ENCODE measurements at regions not wholly inside any gene's neighbourhood (a gene's known extent, or its start where the extent isn't known, plus 50 kb on each side); places are given as distances from the start of the nearest gene placed in this dataset.
"Not testable (repeated sequence)": the region's sequence is repeated elsewhere in the genome, so short reads cannot be mapped to it uniquely, and the experiment has no call there.

DNA sequence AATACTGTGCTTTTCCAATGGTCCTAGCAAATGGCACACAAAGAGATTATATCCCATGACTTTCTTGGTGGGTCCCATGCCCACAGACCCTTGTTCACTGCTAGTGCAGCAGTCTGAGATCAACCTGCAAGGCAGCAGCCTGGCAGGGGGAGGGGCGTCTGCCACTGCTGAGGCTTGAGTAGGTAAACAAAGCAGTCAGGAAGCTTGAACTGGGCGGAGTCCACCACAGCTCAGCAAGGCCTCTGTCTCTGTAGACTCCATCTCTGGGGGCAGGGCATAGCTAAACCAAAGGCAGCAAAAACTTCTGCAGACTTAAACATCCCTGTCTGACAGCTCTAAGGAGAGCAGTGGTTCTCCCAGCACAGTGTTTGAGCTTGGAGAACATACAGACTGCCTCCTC, 82.9 kb downstream of the ZNF737 start:
- no peak for DNase-seq

DNA sequence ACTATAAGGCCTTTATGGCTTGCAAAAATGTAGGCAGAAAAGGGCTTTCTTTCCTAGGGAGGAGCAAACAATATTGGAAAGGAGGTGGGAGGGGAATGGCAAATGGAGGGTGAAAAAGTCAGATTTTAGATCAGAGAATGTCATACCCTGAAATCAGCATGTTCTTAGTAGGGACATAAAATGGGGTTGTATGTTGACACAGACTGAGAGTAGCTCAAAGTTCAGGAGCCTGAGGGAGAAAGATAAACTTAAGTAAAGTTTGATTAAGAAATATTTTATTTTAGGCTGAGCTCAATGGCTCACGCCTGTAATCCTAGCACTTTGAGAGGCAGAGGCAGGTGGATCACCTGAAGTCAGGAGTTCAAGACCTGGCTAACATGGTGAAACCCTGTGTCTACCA, 83.8 kb downstream of the ZNF737 start:
- no peak for DNase-seq

DNA sequence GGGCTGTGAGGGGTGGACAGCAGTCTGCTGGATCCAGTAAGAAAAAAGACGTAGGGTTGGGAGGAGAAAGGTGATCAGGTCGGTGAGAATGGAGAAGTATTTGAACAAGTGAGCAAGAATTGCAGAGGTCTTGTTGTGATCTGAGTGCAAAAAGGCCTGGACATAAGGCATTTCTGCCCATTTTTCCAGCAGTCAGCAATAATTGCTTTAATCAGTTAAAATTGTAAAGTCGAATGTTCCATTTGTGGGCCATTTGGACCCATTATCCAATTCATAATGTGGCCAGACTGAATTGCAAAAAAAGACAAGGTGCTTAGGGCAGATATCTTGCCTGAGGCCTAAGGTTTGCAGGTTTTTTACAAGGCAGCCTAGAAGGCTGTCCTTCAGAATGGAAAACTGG, 86.1 kb downstream of the ZNF737 start:
- DNase-seq: no peak

DNA sequence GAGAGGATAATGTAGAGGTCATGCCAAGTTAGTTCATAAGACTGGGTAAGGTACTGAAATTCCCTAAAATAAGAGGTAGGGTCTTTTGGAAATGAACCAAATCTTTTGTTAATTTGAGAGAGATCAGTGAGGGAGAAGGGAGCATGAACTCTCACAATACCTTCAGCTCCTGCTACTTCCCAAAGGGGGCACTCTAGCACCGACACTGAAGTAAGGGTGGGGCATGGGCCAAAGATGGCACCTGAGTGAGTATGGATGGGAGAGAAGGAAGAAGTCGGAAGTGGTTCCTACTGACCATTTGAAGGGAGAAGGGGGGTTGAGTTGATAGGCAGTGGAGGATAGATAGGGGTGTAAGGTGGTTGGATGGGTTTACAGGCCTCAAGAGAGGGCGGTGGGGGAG, 86.6 kb downstream of the ZNF737 start:
- DNase-seq: no peak

DNA sequence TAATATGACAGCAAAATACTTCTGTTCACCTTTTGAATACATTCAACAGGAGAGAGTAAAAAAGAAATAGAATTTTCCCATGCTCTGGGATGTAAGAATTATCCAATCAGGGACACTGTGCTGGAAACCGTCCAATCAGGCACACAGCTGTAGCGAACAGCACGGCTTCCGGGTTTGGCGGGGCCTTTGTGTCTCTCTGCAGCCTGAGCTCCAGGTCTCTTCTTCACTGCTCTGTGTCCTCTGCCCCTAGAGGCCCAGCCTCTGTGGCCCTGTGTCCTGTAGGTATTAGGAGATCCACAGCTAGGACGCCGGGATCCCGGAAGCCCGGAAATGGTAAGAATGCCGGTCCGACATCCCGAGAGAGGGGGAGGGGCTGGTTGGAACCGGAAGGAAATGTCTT, 92.7 kb downstream of the ZNF737 start:
- no peak for DNase-seq

DNA sequence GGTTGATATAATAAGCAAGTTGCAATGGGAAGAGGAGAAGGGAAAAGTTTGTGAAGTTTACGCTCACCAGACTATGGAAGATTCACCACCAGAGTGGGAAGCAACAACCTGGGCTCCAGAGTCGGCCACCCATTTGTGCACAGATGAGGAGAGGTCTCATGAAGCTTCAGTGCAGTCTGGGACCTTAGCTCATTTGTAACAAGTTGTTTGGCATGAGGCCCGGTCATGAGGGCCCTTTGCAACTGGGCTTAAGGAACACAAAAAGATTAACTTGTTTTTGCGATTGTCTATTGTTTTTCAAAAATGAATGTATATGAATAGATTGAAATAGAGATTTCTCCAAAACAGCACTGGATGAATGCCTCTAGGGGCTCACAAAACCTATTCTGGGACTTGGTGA, 94.2 kb downstream of the ZNF737 start:
- DNase-seq: no peak

DNA sequence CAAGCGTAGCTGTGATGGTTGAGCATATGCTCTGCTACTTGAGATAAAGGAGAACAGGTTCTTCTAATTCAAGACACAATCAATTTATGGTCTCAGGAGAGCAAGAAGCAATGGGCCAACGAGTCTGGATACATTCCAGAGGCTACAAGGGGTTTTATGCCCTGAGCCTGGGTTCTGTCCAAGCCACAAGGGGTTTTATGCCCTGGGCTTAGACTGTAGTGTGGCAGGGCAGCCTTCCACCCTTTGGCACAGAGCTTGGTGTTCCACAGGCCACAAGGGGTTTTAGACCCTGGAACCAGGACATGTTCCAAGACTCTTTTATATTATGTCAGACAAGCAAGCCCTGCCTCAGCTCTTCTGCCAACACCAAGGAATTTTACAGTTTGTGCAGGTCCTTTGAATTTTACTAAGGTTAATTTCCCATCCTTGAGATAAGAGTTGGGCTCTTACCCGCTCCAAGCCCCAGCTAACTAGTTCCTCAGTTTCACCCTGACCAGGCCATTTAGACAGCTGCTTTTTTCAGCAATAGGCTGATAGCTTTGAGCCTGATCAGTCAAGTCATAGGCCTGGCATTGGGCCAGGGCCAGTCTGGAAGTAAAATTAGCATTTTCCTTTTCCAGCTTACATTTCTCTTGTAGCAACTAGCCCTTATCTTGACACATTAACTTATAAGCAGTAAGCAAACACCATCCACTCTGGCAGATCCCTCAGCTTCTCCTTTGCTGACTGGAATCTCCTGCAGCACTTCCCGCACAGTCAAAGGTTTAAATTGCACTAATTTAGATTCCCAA, 95.0 kb downstream of the ZNF737 start:
- peak in 15 of 58 donors; percentile 2 to 45 (median 8) for DNase-seq

DNA sequence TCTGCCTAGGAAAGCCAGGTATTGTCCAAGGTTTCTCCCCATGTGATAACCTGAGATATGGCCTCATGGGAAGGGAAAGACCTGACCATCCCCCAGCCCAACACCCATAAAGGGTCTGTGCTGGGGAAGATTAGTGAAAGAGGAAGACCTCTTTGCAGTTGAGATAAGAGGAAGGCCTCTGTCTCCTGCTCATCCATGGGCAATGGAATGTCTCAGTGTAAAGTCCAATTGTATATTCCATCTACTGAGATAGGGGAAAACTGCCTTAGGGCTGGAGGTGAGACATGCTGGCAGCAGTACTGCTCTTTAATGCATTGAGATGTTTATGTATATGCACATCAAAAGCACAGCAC, 99.0 kb downstream of the ZNF737 start:
- DNase-seq: not testable (repeated sequence)

DNA sequence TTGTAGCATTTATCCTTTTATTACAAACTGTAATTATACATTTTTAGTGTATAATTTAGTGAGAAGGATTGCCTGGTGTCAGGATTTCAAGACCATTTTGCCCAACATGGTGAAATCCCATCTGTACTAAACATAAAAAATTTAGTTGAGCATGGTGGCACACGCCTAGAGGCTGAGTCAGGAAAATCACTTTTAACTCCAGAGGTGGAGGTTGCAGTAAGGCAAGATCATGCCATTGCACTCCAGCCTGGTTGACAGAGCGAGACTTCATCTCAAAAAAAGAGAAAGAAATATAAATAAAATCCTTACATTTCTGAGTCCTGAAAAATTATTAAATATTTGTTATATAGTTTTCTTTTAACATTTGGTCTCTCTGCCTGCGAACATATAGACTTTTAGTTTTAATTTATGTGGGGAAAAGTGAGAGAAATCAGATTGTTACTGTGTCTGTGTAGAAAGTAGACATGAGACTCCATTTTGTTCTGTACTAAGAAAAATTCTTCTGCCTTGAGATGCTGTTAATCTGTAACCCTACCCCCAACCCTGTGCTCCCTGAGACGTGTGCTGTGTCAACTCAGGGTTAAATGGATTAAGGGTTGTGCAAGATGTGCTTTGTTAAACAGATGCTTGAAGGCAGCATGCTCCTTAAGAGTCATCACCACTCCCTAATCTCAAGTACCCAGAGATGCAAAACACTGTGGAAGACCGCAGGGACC, 99.5 kb downstream of the ZNF737 start:
- not testable (repeated sequence) for DNase-seq

DNA sequence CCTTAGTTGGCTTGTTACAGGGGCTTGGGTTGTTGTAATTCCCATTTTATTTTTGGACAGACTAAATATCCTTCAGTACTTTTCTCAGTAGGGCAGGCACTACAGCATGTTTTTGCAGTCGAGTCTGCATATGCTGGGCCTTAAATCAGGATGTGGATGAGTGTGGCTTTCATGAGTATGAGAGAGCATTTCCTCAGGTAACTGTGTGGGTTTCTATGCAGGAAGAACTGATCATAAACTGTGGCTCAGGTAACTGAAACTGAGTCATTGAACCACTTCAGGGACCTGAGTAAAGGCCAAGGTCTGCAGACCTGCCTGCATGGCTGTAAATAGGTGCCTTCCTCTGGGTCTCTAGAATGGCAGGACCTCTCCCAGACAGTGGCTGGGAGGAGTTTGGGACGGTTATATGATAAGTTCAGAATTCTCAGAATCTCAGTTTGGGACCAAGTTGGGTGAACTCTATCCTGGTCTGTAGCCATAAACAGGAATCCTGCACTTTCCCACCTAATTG, 112.1 kb downstream of the ZNF737 start:
- no peak for DNase-seq

DNA sequence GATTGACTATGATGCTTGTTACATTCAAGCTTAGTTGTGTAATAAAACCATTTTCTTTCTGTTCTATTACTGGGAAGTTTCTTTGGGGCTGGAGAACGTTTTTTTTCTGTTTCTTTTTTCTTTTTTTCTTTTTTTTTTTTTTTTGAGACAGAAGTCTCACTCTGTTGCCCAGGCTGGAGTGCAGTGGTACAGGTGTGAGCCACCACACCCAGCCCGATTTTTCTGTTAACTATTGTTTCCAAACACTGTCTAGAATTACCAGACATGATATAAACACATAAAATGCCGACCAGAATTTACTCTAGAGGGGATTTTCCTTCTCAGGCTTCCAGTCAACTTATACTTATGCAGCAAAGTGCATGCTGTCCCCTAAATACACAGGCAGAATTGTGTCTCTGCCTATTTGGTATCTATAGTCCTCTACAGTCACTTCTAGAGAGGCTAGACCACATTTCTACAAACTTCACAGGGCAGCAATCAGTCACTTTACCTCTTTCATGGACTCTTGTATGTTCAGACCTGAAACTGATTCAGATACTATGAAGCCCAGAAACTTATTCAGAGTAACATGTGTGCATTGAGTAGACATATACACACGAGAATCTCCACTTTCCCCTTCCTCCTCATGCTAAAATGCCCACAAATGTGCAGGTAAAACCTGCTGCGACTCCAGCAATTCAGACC, 121.2 kb downstream of the ZNF737 start:
- no peak for DNase-seq

DNA sequence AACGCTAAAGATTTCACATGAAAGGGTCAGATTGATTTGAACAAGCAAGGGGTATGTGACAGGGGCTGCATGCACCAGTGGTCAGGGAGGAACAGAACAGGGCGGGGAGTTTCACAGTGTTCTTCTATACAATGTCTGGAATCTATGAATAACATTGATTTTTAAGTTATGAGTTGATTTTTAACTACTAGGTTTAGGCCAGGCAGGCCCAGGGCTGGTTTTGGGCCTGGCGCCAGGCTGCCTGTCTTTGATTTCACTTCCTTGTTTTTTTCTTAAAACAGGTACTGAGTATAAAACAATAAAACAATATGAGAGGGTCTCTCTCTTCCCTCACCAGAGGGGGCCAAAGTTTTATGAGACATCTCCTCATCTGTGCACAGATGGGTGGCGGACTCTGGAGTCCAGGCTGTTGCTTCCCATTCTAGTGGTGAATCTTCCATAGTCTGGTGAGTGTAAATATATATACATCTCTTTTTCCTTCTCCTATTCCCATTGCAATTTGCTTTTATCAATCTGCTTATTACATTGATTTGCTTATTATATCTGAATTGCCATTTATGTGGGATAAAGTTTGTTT, 133.2 kb downstream of the ZNF737 start:
- not testable (repeated sequence) for DNase-seq

DNA sequence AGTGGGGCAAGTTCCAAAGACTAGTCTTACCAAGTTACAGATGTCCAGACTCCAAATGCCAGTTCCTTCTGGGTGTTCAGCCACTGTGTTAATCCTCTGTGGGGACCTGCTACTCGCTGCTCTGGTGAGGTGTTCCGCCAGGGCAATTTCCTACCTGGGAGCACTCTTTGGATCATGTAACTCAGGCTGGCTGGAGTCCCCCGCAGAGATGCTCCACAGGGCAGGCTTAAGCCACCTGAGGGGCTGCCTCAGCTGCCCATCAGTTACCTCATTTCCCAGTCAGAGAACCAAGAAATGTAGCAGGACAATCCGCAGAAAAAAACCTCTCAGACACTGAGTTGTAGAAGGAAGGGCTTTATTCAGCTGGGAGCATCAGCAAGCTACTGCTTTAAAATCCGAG, 133.8 kb downstream of the ZNF737 start:
- no peak for DNase-seq

DNA sequence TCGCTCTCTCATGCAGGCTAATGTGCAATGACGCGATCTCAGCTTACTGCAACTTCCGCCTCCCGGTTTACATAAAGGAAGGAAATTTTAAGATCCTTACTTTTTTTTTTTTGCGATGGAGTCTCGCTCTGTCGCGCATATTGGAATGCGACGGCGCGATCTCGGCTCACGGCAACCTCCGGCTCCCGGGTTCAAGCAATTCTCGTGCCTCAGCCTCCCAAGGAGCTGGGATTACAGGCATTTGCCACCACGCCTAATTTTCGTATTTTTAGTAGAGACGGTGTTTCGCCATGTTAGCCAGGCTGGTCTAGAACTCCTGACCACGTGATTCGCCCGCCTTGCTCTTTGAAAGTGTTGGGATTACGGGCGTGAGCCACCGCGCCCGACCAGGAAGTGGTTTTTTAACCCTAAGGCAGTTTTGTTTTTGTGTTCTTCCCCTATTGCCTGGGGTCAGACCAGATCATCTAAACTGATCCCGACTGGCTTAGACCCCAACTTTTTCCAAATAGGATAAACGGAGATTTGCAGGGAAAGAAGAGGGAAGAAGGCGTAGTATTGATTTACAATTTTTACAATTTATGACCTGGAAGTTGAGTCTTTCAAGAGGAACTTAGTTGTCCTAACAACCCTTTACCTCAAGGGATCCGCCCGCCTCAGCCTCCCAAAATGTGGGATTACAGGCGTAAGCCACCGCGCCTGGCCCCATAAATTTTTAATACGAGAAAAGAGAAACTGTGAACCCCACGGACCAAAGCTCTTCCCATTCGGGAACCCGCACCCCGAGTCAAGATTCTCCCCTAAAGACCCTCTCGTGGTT, 142.0 kb downstream of the ZNF737 start:
- peak in 40 of 58 donors; percentile 4 to 57 (median 22) for DNase-seq

DNA sequence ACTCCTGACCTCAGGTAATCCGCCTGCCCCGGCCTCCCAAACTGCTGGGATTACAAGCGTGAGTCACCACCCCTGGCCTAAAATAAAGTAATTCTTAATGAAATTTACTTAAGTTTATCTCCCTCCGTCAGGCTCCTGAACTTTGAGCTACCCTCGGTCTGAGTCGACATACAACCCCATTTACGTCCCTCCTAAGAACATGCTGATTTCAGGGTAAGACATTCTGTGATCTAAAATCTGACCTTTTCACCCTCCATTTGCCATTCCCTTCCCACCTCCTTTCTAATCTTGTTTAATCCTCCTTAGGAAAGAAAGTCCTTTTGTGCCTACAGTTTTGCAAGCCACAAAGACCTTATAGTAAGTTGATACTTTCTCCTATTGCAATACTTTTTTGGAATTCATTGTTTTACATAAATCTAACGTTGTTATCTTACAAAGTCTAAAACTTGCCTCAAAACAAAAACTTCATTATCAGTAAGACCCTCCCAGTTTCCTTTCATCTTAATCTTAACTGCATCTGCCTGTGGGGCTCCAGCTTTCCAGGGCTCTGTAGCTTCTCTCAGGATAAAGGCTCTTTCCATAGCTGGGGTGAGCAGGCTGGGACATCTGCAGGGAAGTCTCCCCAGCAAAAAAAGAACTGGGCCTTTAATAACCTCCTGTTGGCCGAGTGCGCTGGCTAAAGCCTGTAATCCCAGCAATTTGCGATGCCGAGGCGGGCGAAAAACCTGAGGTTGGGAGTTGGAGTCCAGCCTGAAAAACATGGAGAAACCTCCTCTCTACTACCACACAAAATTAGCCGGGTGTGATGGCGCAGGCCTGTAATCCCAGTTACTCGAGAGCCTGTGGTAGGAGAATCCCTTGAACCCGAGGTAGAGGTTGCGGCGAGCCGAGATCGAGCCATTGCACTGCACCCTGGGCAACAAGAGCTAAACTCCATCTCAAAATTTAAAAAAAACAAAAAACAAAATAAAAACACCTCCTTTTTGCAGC, 143.1 kb downstream of the ZNF737 start:
- DNase-seq: peak in 16 of 58 donors; percentile 0 to 40 (median 10)

DNA sequence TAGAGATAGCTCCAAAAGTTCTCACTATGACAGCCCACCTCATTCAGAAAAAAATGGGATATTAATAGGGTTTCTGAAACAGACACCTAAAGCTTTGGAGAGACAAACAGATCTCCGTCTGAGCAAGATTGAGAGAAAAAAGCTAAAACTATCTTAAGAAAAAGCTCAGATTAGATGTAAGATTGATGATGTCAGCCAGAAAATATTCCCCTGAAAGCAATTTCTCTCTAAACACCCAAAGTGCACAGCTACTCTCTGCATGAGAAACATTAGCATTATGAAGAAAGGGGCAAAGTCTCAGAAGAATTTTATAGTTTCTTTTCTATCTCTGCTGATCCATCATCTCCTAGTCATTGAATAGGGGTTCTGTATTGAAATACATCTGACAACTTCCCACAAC, 148.9 kb downstream of the ZNF737 start:
- DNase-seq: no peak

DNA sequence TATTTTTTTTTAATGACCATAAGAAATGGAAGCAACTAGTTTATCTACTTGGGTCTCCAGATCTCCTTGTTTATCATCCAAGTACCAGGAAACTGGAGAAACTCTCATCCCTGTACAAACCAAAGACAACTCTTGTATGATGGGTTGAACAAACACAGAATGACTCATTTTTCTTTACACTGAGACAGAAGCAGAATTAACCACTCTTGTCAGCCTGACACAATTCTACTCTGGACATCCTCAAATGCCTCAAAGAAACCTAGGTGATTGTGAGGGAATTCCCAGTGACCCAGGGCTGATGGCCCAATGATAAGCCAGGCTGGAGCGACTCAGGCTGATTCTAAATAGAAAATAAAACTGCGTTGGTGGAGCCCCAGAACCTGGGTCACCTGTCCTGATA, 151.5 kb downstream of the ZNF737 start:
- DNase-seq: no peak

DNA sequence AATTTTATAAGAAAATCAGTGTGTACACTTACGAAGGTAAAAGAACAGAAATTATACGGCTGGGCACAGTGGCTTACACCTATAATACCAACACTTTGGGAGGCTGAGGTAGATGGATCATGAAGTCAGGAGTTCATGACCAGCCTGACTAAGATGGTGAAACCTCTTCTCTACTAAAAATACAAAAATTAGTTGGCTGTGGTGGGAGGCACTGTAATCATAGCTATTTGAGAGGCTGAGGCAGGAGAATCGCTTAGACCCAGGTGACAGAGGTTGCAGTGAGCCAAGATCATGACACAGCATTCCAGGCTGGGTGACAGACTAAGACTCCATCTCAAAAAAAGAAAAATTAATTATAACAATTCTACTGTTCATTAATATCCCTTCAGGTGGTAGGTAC, 151.9 kb downstream of the ZNF737 start:
- DNase-seq: no peak

DNA sequence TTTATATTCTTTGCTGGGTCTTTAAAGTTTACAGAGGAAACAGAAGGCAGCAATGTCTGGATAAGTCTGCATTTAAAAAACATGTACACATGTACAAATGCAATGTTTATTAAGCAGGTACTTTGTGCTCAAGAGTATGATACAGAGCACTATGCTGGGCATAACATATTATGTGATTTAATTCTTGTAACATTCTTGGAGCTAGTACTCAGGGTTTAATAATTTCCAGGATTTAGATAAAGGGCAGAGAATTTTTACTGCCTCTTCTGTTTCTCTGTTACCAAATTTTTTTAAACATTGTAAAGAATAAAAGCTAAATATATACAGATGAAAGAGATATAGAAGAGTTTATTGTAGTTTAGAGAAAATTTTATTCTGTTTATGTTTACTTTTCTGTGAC, 152.7 kb downstream of the ZNF737 start:
- no peak for DNase-seq

DNA sequence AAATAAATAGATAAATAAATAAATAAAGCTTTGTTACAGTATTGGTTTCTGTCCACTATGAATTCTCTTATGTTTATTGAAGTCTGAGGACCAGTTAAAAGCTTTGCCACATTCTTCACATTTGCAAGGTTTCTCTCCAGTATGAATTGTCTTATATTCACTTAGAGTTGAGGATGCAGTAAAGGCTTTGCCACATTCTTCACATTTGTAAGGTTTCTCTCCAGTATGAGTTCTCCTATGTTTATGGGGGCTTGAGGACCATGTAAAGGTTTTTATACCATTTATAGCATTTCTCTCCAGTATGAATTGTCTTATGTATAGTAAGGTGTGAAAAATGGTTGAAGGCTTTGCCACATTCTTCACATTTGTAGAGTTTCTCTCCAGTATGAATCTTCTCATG, 168.3 kb downstream of the ZNF737 start:
- DNase-seq: no peak

Measured in anterior cingulate cortex (tissue), 58 donors.